ENCODE measurements at regions not wholly inside any gene's neighbourhood (a gene's known extent, or its start where the extent isn't known, plus 50 kb on each side); places are given as distances from the start of the nearest gene placed in this dataset.
A peak's percentile ranks its signal among the peaks of the same experiment; 100 is the strongest.

DNA sequence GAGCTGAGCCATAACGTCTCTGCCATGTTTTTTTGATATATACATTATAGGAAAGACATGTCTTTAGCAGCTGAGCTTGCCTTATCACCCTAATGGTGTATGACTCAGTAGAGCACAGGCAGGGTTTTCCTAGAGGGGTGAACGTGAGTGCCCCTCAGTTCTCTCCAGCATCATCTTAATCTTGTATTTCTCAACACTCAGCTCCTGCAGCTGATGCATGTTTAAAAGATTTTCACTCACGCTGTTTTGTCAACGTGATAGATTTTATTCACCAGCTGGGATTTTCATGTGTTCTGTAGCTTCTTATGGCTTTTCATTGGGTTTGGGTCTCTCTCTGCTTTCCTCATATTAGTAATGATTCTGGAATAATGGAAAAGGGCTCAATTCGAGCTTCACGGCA, 186.0 kb upstream of the PMFBP1 start:
- H3K9me3 Mint-ChIP-seq: peaks cover 4% of the 10 kb centered on the region
- no peak for DNase-seq (ENCODE audit: low read depth, low spot score)
- TF ChIP-seq, protein P1, sequence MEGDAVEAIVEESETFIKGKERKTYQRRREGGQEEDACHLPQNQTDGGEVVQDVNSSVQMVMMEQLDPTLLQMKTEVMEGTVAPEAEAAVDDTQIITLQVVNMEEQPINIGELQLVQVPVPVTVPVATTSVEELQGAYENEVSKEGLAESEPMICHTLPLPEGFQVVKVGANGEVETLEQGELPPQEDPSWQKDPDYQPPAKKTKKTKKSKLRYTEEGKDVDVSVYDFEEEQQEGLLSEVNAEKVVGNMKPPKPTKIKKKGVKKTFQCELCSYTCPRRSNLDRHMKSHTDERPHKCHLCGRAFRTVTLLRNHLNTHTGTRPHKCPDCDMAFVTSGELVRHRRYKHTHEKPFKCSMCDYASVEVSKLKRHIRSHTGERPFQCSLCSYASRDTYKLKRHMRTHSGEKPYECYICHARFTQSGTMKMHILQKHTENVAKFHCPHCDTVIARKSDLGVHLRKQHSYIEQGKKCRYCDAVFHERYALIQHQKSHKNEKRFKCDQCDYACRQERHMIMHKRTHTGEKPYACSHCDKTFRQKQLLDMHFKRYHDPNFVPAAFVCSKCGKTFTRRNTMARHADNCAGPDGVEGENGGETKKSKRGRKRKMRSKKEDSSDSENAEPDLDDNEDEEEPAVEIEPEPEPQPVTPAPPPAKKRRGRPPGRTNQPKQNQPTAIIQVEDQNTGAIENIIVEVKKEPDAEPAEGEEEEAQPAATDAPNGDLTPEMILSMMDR (conservative IDR thresholded peaks at IDR 0.05): no peak
- no peak overlapping the region for H3K4me3 Mint-ChIP-seq
- H3K27ac Mint-ChIP-seq (ENCODE audit: unreplicated experiment): peak overlapping the region; percentile 28
- H3K4me1 Mint-ChIP-seq: peaks cover 7% of the 10 kb centered on the region
- no peaks in the 10 kb centered on the region for H3K27me3 Mint-ChIP-seq (ENCODE audit: low read depth)
- peaks cover 4% of the 10 kb centered on the region for H3K36me3 Mint-ChIP-seq (ENCODE audit: low read depth)

DNA sequence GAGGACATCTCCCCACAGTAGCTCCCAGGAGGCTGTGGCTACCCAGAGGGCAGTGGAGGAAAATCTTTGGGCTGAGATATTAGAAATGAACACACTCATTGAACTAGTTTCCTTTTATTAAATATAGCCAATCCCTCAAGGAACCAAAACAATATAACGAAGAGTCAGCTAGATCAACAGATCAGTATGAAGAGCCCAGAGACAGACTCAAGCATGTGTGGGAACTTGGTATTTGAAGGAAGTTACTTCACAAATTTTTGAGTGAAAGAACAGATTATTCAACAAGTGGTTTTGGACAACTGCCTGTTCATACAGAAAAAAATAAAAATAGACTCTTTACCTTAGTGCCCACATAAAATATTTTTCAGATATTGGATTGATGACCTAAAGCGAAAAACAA, 183.6 kb upstream of the PMFBP1 start:
- Mint-ChIP-seq H3K4me3 (no peak overlapping the region), H3K9me3 (peaks cover 4% of the 10 kb centered on the region), H3K27ac (ENCODE audit: unreplicated experiment) (no peak overlapping the region), H3K4me1 (no peaks in the 10 kb centered on the region), H3K27me3 (ENCODE audit: low read depth) (no peaks in the 10 kb centered on the region), H3K36me3 (ENCODE audit: low read depth) (peaks cover 7% of the 10 kb centered on the region)
- no peak for DNase-seq (ENCODE audit: low read depth, low spot score)
- TF ChIP-seq, protein P1 (conservative IDR thresholded peaks at IDR 0.05): no peak

DNA sequence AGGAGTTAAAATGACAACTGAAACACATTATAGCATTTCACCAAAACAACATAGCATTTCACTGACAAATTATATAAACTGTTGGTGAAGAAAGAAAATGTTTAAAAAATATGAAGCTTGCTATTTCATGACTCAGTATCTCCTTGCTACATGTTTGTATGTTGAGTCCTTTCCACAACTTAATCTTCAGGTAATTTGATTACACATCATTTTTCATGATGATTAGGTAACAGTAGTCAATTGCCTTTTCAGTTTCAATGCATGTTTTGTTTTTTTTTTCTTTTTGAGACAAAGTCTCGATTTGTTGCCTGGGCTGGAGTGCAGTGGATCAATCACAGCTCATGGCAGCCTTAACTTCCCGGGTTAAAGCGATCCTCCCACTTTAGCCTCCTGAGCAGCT, 177.8 kb upstream of the PMFBP1 start:
- no peak overlapping the region for H3K4me3 Mint-ChIP-seq
- H3K4me1 Mint-ChIP-seq: no peaks in the 10 kb centered on the region
- H3K27me3 Mint-ChIP-seq (ENCODE audit: low read depth): no peaks in the 10 kb centered on the region
- TF ChIP-seq, protein P1 (conservative IDR thresholded peaks at IDR 0.05): no peak
- peaks cover 21% of the 10 kb centered on the region for H3K36me3 Mint-ChIP-seq (ENCODE audit: low read depth)
- H3K27ac Mint-ChIP-seq (ENCODE audit: unreplicated experiment): no peak overlapping the region
- H3K9me3 Mint-ChIP-seq: peaks cover 4% of the 10 kb centered on the region
- no peak for DNase-seq (ENCODE audit: low read depth, low spot score)

DNA sequence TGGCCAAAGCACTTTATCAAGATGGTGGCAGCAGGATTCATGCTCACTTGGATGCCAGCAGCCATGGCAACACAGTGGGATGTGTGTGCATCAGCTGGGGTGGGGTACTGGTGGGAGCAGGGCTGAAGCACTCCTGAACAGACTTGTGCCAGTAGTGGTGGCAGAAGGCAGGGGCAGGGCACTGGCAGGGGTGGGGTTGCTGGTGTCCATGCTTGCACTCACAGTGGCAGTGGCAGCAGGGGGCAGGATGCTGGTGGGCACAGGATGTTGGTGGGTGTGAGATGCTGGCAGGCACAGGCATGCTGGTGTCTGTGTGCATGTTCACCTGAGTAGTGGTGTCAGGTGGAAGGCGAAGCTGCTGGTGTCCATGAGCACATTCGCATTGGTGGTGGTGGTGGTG, 161.0 kb upstream of the PMFBP1 start:
- Mint-ChIP-seq H3K9me3 (peaks cover 23% of the 10 kb centered on the region), H3K4me3 (no peak overlapping the region), H3K4me1 (no peaks in the 10 kb centered on the region), H3K36me3 (ENCODE audit: low read depth) (peaks cover 40% of the 10 kb centered on the region), H3K27me3 (ENCODE audit: low read depth) (no peaks in the 10 kb centered on the region), H3K27ac (ENCODE audit: unreplicated experiment) (no peak overlapping the region)
- DNase-seq (ENCODE audit: low read depth, low spot score): no peak
- TF ChIP-seq, protein P1 (conservative IDR thresholded peaks at IDR 0.05): no peak

DNA sequence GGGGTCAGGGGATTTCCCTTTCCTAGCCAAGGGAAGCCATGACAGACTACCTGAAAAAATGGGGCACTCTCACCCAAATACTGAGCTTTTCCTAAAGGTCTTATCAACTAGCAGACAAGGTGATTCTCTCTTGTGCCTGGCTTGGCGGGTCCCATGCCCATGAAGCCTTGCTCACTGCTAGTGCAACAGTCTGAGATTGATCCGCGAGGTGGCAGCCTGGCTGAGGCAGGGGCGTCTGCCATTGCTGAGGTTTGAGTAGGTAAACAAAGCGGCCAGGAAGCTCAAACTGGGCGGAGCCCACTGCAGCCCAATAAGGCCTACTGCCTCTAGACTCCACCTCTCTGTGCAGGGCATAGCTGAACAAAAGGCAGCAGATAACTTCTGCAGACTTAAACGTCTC, 152.6 kb upstream of the PMFBP1 start:
- no peak overlapping the region for H3K27ac Mint-ChIP-seq (ENCODE audit: unreplicated experiment)
- no peak for DNase-seq (ENCODE audit: low read depth, low spot score)
- H3K36me3 Mint-ChIP-seq (ENCODE audit: low read depth): peaks cover 59% of the 10 kb centered on the region
- H3K4me3 Mint-ChIP-seq: no peak overlapping the region
- TF ChIP-seq, protein P1 (conservative IDR thresholded peaks at IDR 0.05): no peak
- peaks cover 37% of the 10 kb centered on the region for H3K9me3 Mint-ChIP-seq
- H3K4me1 Mint-ChIP-seq: no peaks in the 10 kb centered on the region
- H3K27me3 Mint-ChIP-seq (ENCODE audit: low read depth): no peaks in the 10 kb centered on the region

DNA sequence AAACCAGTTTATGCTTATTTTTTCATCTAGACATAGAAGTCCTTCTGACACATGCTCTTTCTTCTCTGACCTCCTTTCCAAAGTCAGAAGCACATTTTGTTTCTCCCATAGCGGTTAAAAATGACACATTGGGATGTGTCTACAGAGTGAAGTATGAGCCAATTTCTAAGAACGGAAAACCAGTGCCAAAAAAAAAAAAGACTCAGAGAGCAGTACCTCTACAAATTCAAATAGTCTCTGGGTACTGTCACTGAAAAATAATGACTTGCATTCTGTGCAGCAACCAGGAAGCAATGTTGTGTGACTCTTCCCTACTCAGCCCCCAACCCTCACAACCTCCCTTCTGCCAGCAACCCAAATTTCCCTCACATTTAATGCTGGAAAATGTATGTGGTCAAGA, 145.5 kb upstream of the PMFBP1 start:
- no peak overlapping the region for H3K27ac Mint-ChIP-seq (ENCODE audit: unreplicated experiment)
- peaks cover 23% of the 10 kb centered on the region for H3K9me3 Mint-ChIP-seq
- no peak overlapping the region for H3K4me3 Mint-ChIP-seq
- TF ChIP-seq, protein P1 (conservative IDR thresholded peaks at IDR 0.05): no peak
- peaks cover 40% of the 10 kb centered on the region for H3K36me3 Mint-ChIP-seq (ENCODE audit: low read depth)
- no peak for DNase-seq (ENCODE audit: low read depth, low spot score)
- peaks cover 9% of the 10 kb centered on the region for H3K4me1 Mint-ChIP-seq
- H3K27me3 Mint-ChIP-seq (ENCODE audit: low read depth): no peaks in the 10 kb centered on the region

Measured in neural crest cell (in vitro differentiated cells).